Ramos (cell line): ENCODE measurements at regions not wholly inside any gene's neighbourhood (a gene's known extent, or its start where the extent isn't known, plus 50 kb on each side); places are given as distances from the start of the nearest gene placed in this dataset.

ENCODE experiments used
- in situ Hi-C: fragments of 300-500 bp; cut with MboI; formaldehyde crosslinking; loops from one replicate; pipeline ENCODE4 v1.14.3; 2022; ENCODE audit warnings: low sequenced_read_pairs; ENCODE audit not compliant: unreplicated experiment

- in situ Hi-C loops: no loop called here
These were observed 110.3 kb upstream of the BACH2 start for GRCh38 chr6:90406957-90407356.

GRCh38 chr6:90406142-90406794, 109.6 kb upstream of the BACH2 start:
- in situ Hi-C loops: no loop called here

GRCh38 chr6:90403489-90404381, 107.1 kb upstream of the BACH2 start:
- in situ Hi-C loops: no loop called here

- in situ Hi-C loops: no loop called here
These were observed 106.2 kb upstream of the BACH2 start for GRCh38 chr6:90402831-90403192.

GRCh38 chr6:90401933-90402830, 105.5 kb upstream of the BACH2 start:
- in situ Hi-C loops: no loop called here

- in situ Hi-C loops: no loop called here
These were observed 103.3 kb upstream of the BACH2 start for GRCh38 chr6:90399970-90400369.

GRCh38 chr6:90397929-90398674, 101.5 kb upstream of the BACH2 start:
- in situ Hi-C loops: no loop called here

- in situ Hi-C loops: no loop called here
These were observed 100.4 kb upstream of the BACH2 start for GRCh38 chr6:90397047-90397446.

GRCh38 chr6:90393232-90393884, 96.7 kb upstream of the BACH2 start:
- in situ Hi-C loops: no loop called here

GRCh38 chr6:90390379-90390778, 93.7 kb upstream of the BACH2 start:
- in situ Hi-C loops: no loop called here

- in situ Hi-C loops: loop anchor here (5.0 kb wide), 1 partner anchor 86 kb away; no protein-coding TSS in a partner anchor
These were observed 91.8 kb upstream of the BACH2 start for GRCh38 chr6:90388395-90388794.

- in situ Hi-C loops: loop anchor here (5.0 kb wide), 1 partner anchor 86 kb away; no protein-coding TSS in a partner anchor
These were observed 91.2 kb upstream of the BACH2 start for GRCh38 chr6:90387826-90388225.

- in situ Hi-C loops: loop anchor here (5.0 kb wide), 1 partner anchor 85 kb away; no protein-coding TSS in a partner anchor
These were observed 90.7 kb upstream of the BACH2 start for GRCh38 chr6:90387383-90387775.

GRCh38 chr6:90386399-90387382, 90.0 kb upstream of the BACH2 start:
- in situ Hi-C loops: loop anchor here (5.0 kb wide), 1 partner anchor 84 kb away; no protein-coding TSS in a partner anchor

GRCh38 chr6:90385759-90386313, 89.2 kb upstream of the BACH2 start:
- in situ Hi-C loops: loop anchor here (5.0 kb wide), 1 partner anchor 84 kb away; no protein-coding TSS in a partner anchor

- in situ Hi-C loops: loop anchor here (5.0 kb wide), 1 partner anchor 82 kb away; no protein-coding TSS in a partner anchor
These were observed 88.1 kb upstream of the BACH2 start for GRCh38 chr6:90384720-90385119.

GRCh38 chr6:90383196-90383822, 86.7 kb upstream of the BACH2 start:
- in situ Hi-C loops: no loop called here
